HepG2 (cell line): ENCODE measurements at regions not wholly inside any gene's neighbourhood (a gene's known extent, or its start where the extent isn't known, plus 50 kb on each side); places are given as distances from the start of the nearest gene placed in this dataset.

Experiments used
- ARNTL ChIP-seq: sonication (generic); formaldehyde crosslinking; IDR thresholded peaks from 2 replicates; pipeline ENCODE4 v1.4.0; 2020; ENCODE audit warnings: mild to moderate bottlenecking, missing genetic modification reagents
- CCDC6 ChIP-seq: sonication (generic); formaldehyde crosslinking; IDR thresholded peaks from 2 replicates; pipeline ENCODE4 v1.8.1; 2022; ENCODE audit warnings: mild to moderate bottlenecking, missing genetic modification reagents, moderate library complexity
- CENPX ChIP-seq: sonication (generic); formaldehyde crosslinking; IDR thresholded peaks from 2 replicates; pipeline ENCODE4 v1.9.0; 2021; ENCODE audit warnings: mild to moderate bottlenecking, missing genetic modification reagents, moderate library complexity
- E2F5 ChIP-seq: sonication (generic); formaldehyde crosslinking; conservative IDR thresholded peaks from 2 replicates; pipeline ENCODE4 v1.4.0; 2020; ENCODE audit warnings: missing genetic modification reagents
- FOXM1 ChIP-seq: sonication (generic); formaldehyde crosslinking; IDR thresholded peaks from 2 replicates; pipeline ENCODE4 v1.5.0; 2020; ENCODE audit warnings: missing genetic modification reagents
- GLMP ChIP-seq: sonication (generic); formaldehyde crosslinking; IDR thresholded peaks from 2 replicates; pipeline ENCODE4 v1.9.0; 2021; ENCODE audit warnings: missing genetic modification reagents, mild to moderate bottlenecking, borderline replicate concordance
- PBX3 ChIP-seq: sonication (generic); formaldehyde crosslinking; IDR thresholded peaks from 2 replicates; pipeline ENCODE4 v1.8.1; 2023; ENCODE audit warnings: missing genetic modification reagents, inconsistent platforms, borderline replicate concordance
- POGZ ChIP-seq: sonication (generic); formaldehyde crosslinking; IDR thresholded peaks from 2 replicates; pipeline ENCODE4 v1.4.0; 2020; ENCODE audit warnings: mild to moderate bottlenecking, missing genetic modification reagents
- ZNF282 ChIP-seq: fragments of 450-650 bp; IDR thresholded peaks from 2 replicates; pipeline ENCODE4 v1.6.1; 2018; ENCODE audit not compliant: partially characterized antibody
- ZNF597 ChIP-seq: sonication (generic); formaldehyde crosslinking; IDR thresholded peaks from 2 replicates; pipeline ENCODE4 v1.5.0; 2020; ENCODE audit warnings: missing genetic modification reagents
- small RNA-seq, 3 experiments: library from RNA; depleted of rRNA; stranded (forward); fragments of <200 nt; gene quantifications; one replicate each; pipeline ENCODE3, GENCODE V24; 2012; ENCODE audit warnings: low read depth in 2 of 3, low replicate concordance in 1 of 3; ENCODE audit not compliant: insufficient read length in 3 of 3, insufficient read depth in 2 of 3

- TF ChIP-seq CENPX (no peak), ARNTL (CRISPR knock-in tag) (no peak), PBX3 (no peak), FOXM1 (CRISPR knock-in tag) (no peak), ZNF597 (CRISPR knock-in tag) (no peak), CCDC6 (CRISPR knock-in tag) (no peak), POGZ (CRISPR knock-in tag) (no peak), GLMP (no peak), E2F5 (CRISPR knock-in tag) (no peak), ZNF282 (no peak)
Measured at GRCh38 chr2:163794635-163795034, 58.8 kb upstream of the FIGN start (continued).

Small RNA genes in the stretch of these regions (small RNA-seq; reads per million reads assigned to genes)
- 0 reads per million in 3 experiments for gene CYP2C56P
